K562 (cell line): ENCODE measurements at regions not wholly inside any gene's neighbourhood (a gene's known extent, or its start where the extent isn't known, plus 50 kb on each side); places are given as distances from the start of the nearest gene placed in this dataset.

Experiments
- NFRKB ChIP-seq: fragments of 450-650 bp; IDR thresholded peaks from 2 replicates; pipeline ENCODE4 v1.6.1; 2016; ENCODE audit warnings: low read depth
- SRF ChIP-seq, 2 experiments: fragments of 250-450, 450-650 bp in 1 of 2; sonication (Bioruptor Pico) in 1 of 2; sonication (generic) in 1 of 2; formaldehyde crosslinking; IDR thresholded peaks; 2 replicates each; pipeline versions ENCODE4 v1.5.0 to v1.5.1; 2020 to 2022; ENCODE audit warnings: mild to moderate bottlenecking in 1 of 2, missing genetic modification reagents in 1 of 2
- TF ChIP-seq, protein P1 (sequence below), 3 experiments: IDR thresholded peaks in 2 of 3; conservative IDR thresholded peaks in 1 of 3; 2 replicates each; pipeline ENCODE4 v1.5.1; 2011 to 2012; ENCODE audit warnings: low read length in 3 of 3, mild to moderate bottlenecking in 3 of 3, control low read depth in 2 of 3, improper control_type of control experiment in 1 of 3, inconsistent platforms in 1 of 3, low read depth in 1 of 3, mixed read lengths in 1 of 3, moderate library complexity in 1 of 3; ENCODE audit not compliant: insufficient read depth in 2 of 3

DNA sequence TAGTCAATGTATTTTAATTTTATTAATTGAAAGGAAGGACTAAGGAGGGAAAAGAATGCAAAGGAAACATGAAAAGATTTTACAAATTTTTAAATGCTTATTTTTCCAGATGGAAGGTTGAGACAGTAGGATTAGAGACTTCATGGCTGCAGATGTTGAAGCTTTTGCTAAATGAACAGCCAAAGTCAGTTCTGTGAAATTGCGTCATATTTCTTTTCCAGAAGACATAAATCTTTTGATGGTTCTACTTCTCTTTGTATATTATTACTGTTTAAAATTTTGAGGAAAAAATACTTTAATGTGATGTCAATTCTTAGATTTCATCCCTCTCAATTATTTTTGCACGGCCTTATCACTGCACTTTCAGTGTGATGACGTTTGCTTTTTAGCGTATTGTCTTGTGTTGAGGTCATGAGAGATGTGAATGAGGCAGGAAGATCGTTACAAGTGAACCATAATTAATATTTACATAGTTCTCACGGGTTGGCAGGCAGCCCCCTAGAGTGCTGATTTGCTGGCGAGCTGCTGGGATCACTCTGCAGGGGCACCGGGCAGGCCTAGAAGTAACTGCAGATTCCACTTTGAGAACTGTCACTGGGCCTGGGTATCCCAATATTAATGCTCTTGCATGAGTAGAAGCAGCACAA lies 158.1 kb downstream of the TBXT start:
- TF ChIP-seq NFRKB (no peak), SRF (CRISPR knock-in tag; IDR thresholded peaks at IDR 0.05) (no peak)
- TF ChIP-seq, protein P1, sequence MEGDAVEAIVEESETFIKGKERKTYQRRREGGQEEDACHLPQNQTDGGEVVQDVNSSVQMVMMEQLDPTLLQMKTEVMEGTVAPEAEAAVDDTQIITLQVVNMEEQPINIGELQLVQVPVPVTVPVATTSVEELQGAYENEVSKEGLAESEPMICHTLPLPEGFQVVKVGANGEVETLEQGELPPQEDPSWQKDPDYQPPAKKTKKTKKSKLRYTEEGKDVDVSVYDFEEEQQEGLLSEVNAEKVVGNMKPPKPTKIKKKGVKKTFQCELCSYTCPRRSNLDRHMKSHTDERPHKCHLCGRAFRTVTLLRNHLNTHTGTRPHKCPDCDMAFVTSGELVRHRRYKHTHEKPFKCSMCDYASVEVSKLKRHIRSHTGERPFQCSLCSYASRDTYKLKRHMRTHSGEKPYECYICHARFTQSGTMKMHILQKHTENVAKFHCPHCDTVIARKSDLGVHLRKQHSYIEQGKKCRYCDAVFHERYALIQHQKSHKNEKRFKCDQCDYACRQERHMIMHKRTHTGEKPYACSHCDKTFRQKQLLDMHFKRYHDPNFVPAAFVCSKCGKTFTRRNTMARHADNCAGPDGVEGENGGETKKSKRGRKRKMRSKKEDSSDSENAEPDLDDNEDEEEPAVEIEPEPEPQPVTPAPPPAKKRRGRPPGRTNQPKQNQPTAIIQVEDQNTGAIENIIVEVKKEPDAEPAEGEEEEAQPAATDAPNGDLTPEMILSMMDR (IDR thresholded peaks at IDR 0.05 in 2 of 3, conservative IDR thresholded peaks at IDR 0.05 in 1 of 3; ENCODE audit: insufficient read depth in 2 of 3, low read depth in 1 of 3, low read length in 3 of 3): no peak
